H9 (cell line): ENCODE measurements at regions not wholly inside any gene's neighbourhood (a gene's known extent, or its start where the extent isn't known, plus 50 kb on each side); places are given as distances from the start of the nearest gene placed in this dataset.

Experiments used
- DNase-seq: peaks from one replicate; pipeline ENCODE4 v3.0.0-alpha.2; 2017
- H2AFZ ChIP-seq: one replicate; pipeline ENCODE4 v1.6.1; 2013; ENCODE audit warnings: mild to moderate bottlenecking, low read length, control low read depth, moderate library complexity
- H2AK5ac ChIP-seq: 2 replicates; pipeline ENCODE4 v1.6.1; 2013; ENCODE audit warnings: low read length, control low read depth, mixed read lengths; ENCODE audit not compliant: insufficient read length
- H2BK120ac ChIP-seq: one replicate; pipeline ENCODE4 v1.6.1; 2013; ENCODE audit warnings: low read depth, mild to moderate bottlenecking, low read length, control low read depth, inconsistent platforms; ENCODE audit not compliant: poor library complexity, severe bottlenecking
- H2BK12ac ChIP-seq: 2 replicates; pipeline ENCODE4 v1.6.1; 2013; ENCODE audit warnings: low read length, control low read depth, mixed read lengths, low read depth; ENCODE audit not compliant: insufficient read length
- H2BK15ac ChIP-seq: 2 replicates; pipeline ENCODE4 v1.6.1; 2013; ENCODE audit warnings: low read depth, low read length, control low read depth
- H2BK20ac ChIP-seq: one replicate; pipeline ENCODE4 v1.6.1; 2013; ENCODE audit warnings: low read depth, mild to moderate bottlenecking, low read length, control low read depth, inconsistent platforms; ENCODE audit not compliant: poor library complexity, severe bottlenecking
- H2BK5ac ChIP-seq: 2 replicates; pipeline ENCODE4 v1.6.1; 2013; ENCODE audit warnings: low read length, control low read depth, mixed read lengths; ENCODE audit not compliant: insufficient read length
- H3K14ac ChIP-seq: 2 replicates; pipeline ENCODE4 v1.6.1; 2013; ENCODE audit warnings: low read length, control low read depth; ENCODE audit not compliant: insufficient read depth
- H3K18ac ChIP-seq: 2 replicates; pipeline ENCODE4 v1.6.1; 2013; ENCODE audit warnings: low read depth, mild to moderate bottlenecking, mixed read lengths, low read length, control low read depth; ENCODE audit not compliant: insufficient read length
- H3K23ac ChIP-seq: 2 replicates; pipeline ENCODE4 v1.6.1; 2013; ENCODE audit warnings: low read length, control low read depth, mixed read lengths, low read depth; ENCODE audit not compliant: insufficient read length
- H3K23me2 ChIP-seq: 2 replicates; pipeline ENCODE4 v1.6.1; 2013; ENCODE audit warnings: low read depth, mild to moderate bottlenecking, mixed read lengths, low read length, control low read depth; ENCODE audit not compliant: insufficient read length, poor library complexity, severe bottlenecking
- H3K27ac ChIP-seq: 2 replicates; pipeline ENCODE4 v1.5.1; 2013; ENCODE audit warnings: low read length, control low read depth, mixed read lengths, low read depth; ENCODE audit not compliant: insufficient read length
- H3K27me3 ChIP-seq: 2 replicates; pipeline ENCODE4 v1.6.1; 2013; ENCODE audit warnings: low read length, control low read depth, inconsistent platforms; ENCODE audit not compliant: insufficient read depth
- H3K4ac ChIP-seq: 2 replicates; pipeline ENCODE4 v1.6.1; 2013; ENCODE audit warnings: low read depth, mild to moderate bottlenecking, control low read depth, inconsistent platforms, low read length, moderate library complexity
- H3K4me1 ChIP-seq: 2 replicates; pipeline ENCODE4 v1.6.1; 2013; ENCODE audit warnings: low read length, control low read depth, inconsistent platforms; ENCODE audit not compliant: insufficient read depth
- H3K4me2 ChIP-seq: 2 replicates; pipeline ENCODE4 v1.6.1; 2013; ENCODE audit warnings: low read length, control low read depth, mixed read lengths; ENCODE audit not compliant: insufficient read length, insufficient read depth
- H3K56ac ChIP-seq: 2 replicates; pipeline ENCODE4 v1.6.1; 2013; ENCODE audit warnings: low read depth, mild to moderate bottlenecking, mixed read lengths, low read length, control low read depth; ENCODE audit not compliant: insufficient read length
- H3K79me1 ChIP-seq: 2 replicates; pipeline ENCODE4 v1.6.1; 2013; ENCODE audit warnings: low read depth, mild to moderate bottlenecking, moderate library complexity, low read length, control low read depth, inconsistent platforms; ENCODE audit not compliant: insufficient read depth, poor library complexity, severe bottlenecking
- H3K79me2 ChIP-seq: 2 replicates; pipeline ENCODE4 v1.6.1; 2013; ENCODE audit warnings: low read length, control low read depth, inconsistent platforms; ENCODE audit not compliant: insufficient read depth
- H3K9ac ChIP-seq: 2 replicates; pipeline ENCODE4 v1.6.1; 2013; ENCODE audit warnings: low read length, control low read depth, mixed read lengths; ENCODE audit not compliant: insufficient read length; ENCODE audit errors: extremely low read depth
- H3K9me3 ChIP-seq: one replicate; pipeline ENCODE4 v1.6.1; 2013; ENCODE audit warnings: low read depth, low read length, inconsistent platforms; ENCODE audit not compliant: control insufficient read depth
- H3T11ph ChIP-seq: one replicate; pipeline ENCODE4 v1.6.1; 2013; ENCODE audit warnings: mild to moderate bottlenecking, low read length, control low read depth, inconsistent platforms
- H4K20me1 ChIP-seq: one replicate; pipeline ENCODE4 v1.6.1; 2013; ENCODE audit not compliant: control insufficient read depth, insufficient read length, insufficient read depth
- H4K5ac ChIP-seq: 2 replicates; pipeline ENCODE4 v1.6.1; 2013; ENCODE audit warnings: low read depth, mild to moderate bottlenecking, mixed read lengths, low read length, control low read depth; ENCODE audit not compliant: insufficient read length
- H4K8ac ChIP-seq: replicated peaks from 2 replicates; pipeline ENCODE4 v1.6.1; 2013; ENCODE audit warnings: low read length, control low read depth, mixed read lengths, low read depth; ENCODE audit not compliant: insufficient read length
- H4K91ac ChIP-seq: 2 replicates; pipeline ENCODE4 v1.6.1; 2013; ENCODE audit warnings: low read depth, mild to moderate bottlenecking, moderate library complexity, mixed read lengths, low read length, control low read depth; ENCODE audit not compliant: insufficient read length
- H3K27ac Mint-ChIP-seq, 3 experiments: 2 replicates in 2 of 3; 3 replicates in 1 of 3; pipeline ENCODE4 v1.8.0; 2020 to 2021; ENCODE audit warnings: mixed read lengths in 3 of 3, mild to moderate bottlenecking in 1 of 3, moderate library complexity in 1 of 3
- H3K27me3 Mint-ChIP-seq: 2 replicates; pipeline ENCODE4 v1.8.0; 2021; ENCODE audit warnings: low read depth, mild to moderate bottlenecking, moderate library complexity, mixed read lengths
- H3K36me3 Mint-ChIP-seq, 3 experiments: 2 replicates in 2 of 3; 3 replicates in 1 of 3; pipeline ENCODE4 v1.8.0; 2020 to 2021; ENCODE audit warnings: low read depth in 3 of 3, mixed read lengths in 3 of 3; ENCODE audit not compliant: insufficient read depth in 1 of 3
- H3K4me1 Mint-ChIP-seq, 2 experiments: 2 replicates each; pipeline ENCODE4 v1.8.0; 2020; ENCODE audit warnings: mixed read lengths in 2 of 2
- H3K4me3 Mint-ChIP-seq, 2 experiments: 2 replicates in 1 of 2; 3 replicates in 1 of 2; pipeline ENCODE4 v1.8.0; 2020 to 2021; ENCODE audit warnings: mild to moderate bottlenecking in 2 of 2, mixed read lengths in 2 of 2, moderate library complexity in 1 of 2
- H3K9me3 Mint-ChIP-seq, 2 experiments: 2 replicates in 1 of 2; 3 replicates in 1 of 2; pipeline ENCODE4 v1.8.0; 2020; ENCODE audit warnings: mild to moderate bottlenecking in 2 of 2, mixed read lengths in 2 of 2, moderate library complexity in 1 of 2
- CTCF ChIP-seq: fragments of 200-600 bp; sonication (generic); conservative IDR thresholded peaks from 3 replicates; pipeline ENCODE4 v1.8.0; 2021; ENCODE audit warnings: antibody characterized with exemption, mild to moderate bottlenecking
- WGBS: extraction: QIAGEN DNeasy Blood & Tissue Kit; methylation state at CpG from one replicate; pipeline ENCODE4 v1.1.7; 2013; ENCODE audit warnings: missing lambda C conversion rate, low lambda C conversion rate, mixed read lengths; ENCODE audit not compliant: insufficient read length; ENCODE audit errors: extremely low coverage; 5-methylcytosine and 5-hydroxymethylcytosine counted together

GRCh38 chr16:17947637-17948036 lies 388.9 kb downstream of the NPIPA8 start:
- Histone ChIP-seq H3K27ac (no peak overlapping the region), H2AK5ac (no peak overlapping the region), H3K23ac (no peak overlapping the region), H3K4ac (no peak overlapping the region), H3K56ac (no peak overlapping the region), H3K79me1 (no peaks in the 10 kb centered on the region), H2AFZ (no peak overlapping the region), H4K20me1 (no peaks in the 10 kb centered on the region), H3K18ac (no peak overlapping the region), H4K5ac (no peak overlapping the region), H2BK5ac (no peak overlapping the region), H2BK20ac (no peak overlapping the region), H3K9ac (no peak overlapping the region), H4K8ac (no peak overlapping the region), H3K4me2 (no peak overlapping the region), H4K91ac (no peak overlapping the region), H2BK15ac (no peak overlapping the region), H3K14ac (no peak overlapping the region), H3K9me3 (no peaks in the 10 kb centered on the region), H2BK120ac (no peak overlapping the region), H2BK12ac (no peak overlapping the region), H3K27me3 (no peaks in the 10 kb centered on the region), H3K4me1 (no peaks in the 10 kb centered on the region), H3K23me2 (no peaks in the 10 kb centered on the region), H3K79me2 (no peaks in the 10 kb centered on the region), H3T11ph (no peak overlapping the region)
- H3K27me3 Mint-ChIP-seq = no peaks in the 10 kb centered on the region
- no peak for TF ChIP-seq CTCF
- H3K27ac Mint-ChIP-seq = no peak overlapping the region
- DNase-seq = no peak
- H3K4me1 Mint-ChIP-seq = peaks cover 23 to 32% of the 10 kb centered on the region in 2 experiments
- peaks cover 6 to 8% of the 10 kb centered on the region in 2 experiments; a peak in 4 of 5 replicates for H3K9me3 Mint-ChIP-seq
- H3K36me3 Mint-ChIP-seq = peaks cover 0 to 7% (median 2%) of the 10 kb centered on the region in 3 experiments; a peak in 2 of 7 replicates
- H3K4me3 Mint-ChIP-seq = no peak overlapping the region
- WGBS = no CpG with 5 or more reads among the region's 3 CpGs
